ENCODE measurements at regions not wholly inside any gene's neighbourhood (a gene's known extent, or its start where the extent isn't known, plus 50 kb on each side); places are given as distances from the start of the nearest gene placed in this dataset.

GRCh38 chr5:85868070-85868469, 749.7 kb upstream of the COX7C start:
- no peaks in the 10 kb centered on the region for H3K4me1 Mint-ChIP-seq (ENCODE audit: low read depth)
- H3K9me3 Mint-ChIP-seq: peaks cover 8% of the 10 kb centered on the region
- no peak overlapping the region for H3K27ac Mint-ChIP-seq
- H3K36me3 Mint-ChIP-seq (ENCODE audit: low read depth): no peaks in the 10 kb centered on the region
- H3K27me3 Mint-ChIP-seq (ENCODE audit: low read depth): no peaks in the 10 kb centered on the region
- H3K4me3 Mint-ChIP-seq (ENCODE audit: low read depth): no peak overlapping the region
- DNase-seq (ENCODE audit: low spot score): no peak
- intact Hi-C loops (cut with micrococcal nuclease): no loop called here

GRCh38 chr5:85893996-85894395, 723.7 kb upstream of the COX7C start:
- intact Hi-C loops (cut with micrococcal nuclease): no loop called here
- no peak for DNase-seq (ENCODE audit: low spot score)
- peaks cover 4% of the 10 kb centered on the region for H3K9me3 Mint-ChIP-seq
- no peak overlapping the region for H3K27ac Mint-ChIP-seq
- no peak overlapping the region for H3K4me3 Mint-ChIP-seq (ENCODE audit: low read depth)
- H3K4me1 Mint-ChIP-seq (ENCODE audit: low read depth): no peaks in the 10 kb centered on the region
- H3K36me3 Mint-ChIP-seq (ENCODE audit: low read depth): no peaks in the 10 kb centered on the region
- no peaks in the 10 kb centered on the region for H3K27me3 Mint-ChIP-seq (ENCODE audit: low read depth)

GRCh38 chr5:85896514-85896913, 721.2 kb upstream of the COX7C start:
- Mint-ChIP-seq H3K27ac (no peak overlapping the region), H3K4me1 (ENCODE audit: low read depth) (no peaks in the 10 kb centered on the region), H3K36me3 (ENCODE audit: low read depth) (no peaks in the 10 kb centered on the region), H3K9me3 (no peaks in the 10 kb centered on the region), H3K27me3 (ENCODE audit: low read depth) (no peaks in the 10 kb centered on the region), H3K4me3 (ENCODE audit: low read depth) (no peak overlapping the region)
- DNase-seq (ENCODE audit: low spot score): no peak
- intact Hi-C loops (cut with micrococcal nuclease): no loop called here

- intact Hi-C loops (cut with micrococcal nuclease): no loop called here
- Mint-ChIP-seq H3K27me3 (ENCODE audit: low read depth) (no peaks in the 10 kb centered on the region), H3K36me3 (ENCODE audit: low read depth) (no peaks in the 10 kb centered on the region), H3K9me3 (no peaks in the 10 kb centered on the region), H3K27ac (no peak overlapping the region), H3K4me1 (ENCODE audit: low read depth) (no peaks in the 10 kb centered on the region), H3K4me3 (ENCODE audit: low read depth) (no peak overlapping the region)
- DNase-seq (ENCODE audit: low spot score): no peak
Observed at GRCh38 chr5:85906460-85906859, 711.3 kb upstream of the COX7C start.

- no peak for DNase-seq (ENCODE audit: low spot score)
- Mint-ChIP-seq H3K9me3 (no peaks in the 10 kb centered on the region), H3K4me3 (ENCODE audit: low read depth) (no peak overlapping the region), H3K27ac (no peak overlapping the region), H3K36me3 (ENCODE audit: low read depth) (no peaks in the 10 kb centered on the region), H3K4me1 (ENCODE audit: low read depth) (no peaks in the 10 kb centered on the region), H3K27me3 (ENCODE audit: low read depth) (no peaks in the 10 kb centered on the region)
- intact Hi-C loops (cut with micrococcal nuclease): no loop called here
Observed at GRCh38 chr5:85910335-85910734, 707.4 kb upstream of the COX7C start.

GRCh38 chr5:85920984-85921383, 696.8 kb upstream of the COX7C start:
- Mint-ChIP-seq H3K36me3 (ENCODE audit: low read depth) (no peaks in the 10 kb centered on the region), H3K27me3 (ENCODE audit: low read depth) (no peaks in the 10 kb centered on the region), H3K27ac (no peak overlapping the region), H3K4me1 (ENCODE audit: low read depth) (no peaks in the 10 kb centered on the region), H3K9me3 (peaks cover 18% of the 10 kb centered on the region), H3K4me3 (ENCODE audit: low read depth) (no peak overlapping the region)
- intact Hi-C loops (cut with micrococcal nuclease): no loop called here
- DNase-seq (ENCODE audit: low spot score): no peak

GRCh38 chr5:85921590-85921989, 696.2 kb upstream of the COX7C start:
- no peak for DNase-seq (ENCODE audit: low spot score)
- Mint-ChIP-seq H3K36me3 (ENCODE audit: low read depth) (no peaks in the 10 kb centered on the region), H3K27me3 (ENCODE audit: low read depth) (no peaks in the 10 kb centered on the region), H3K9me3 (peaks cover 18% of the 10 kb centered on the region), H3K4me1 (ENCODE audit: low read depth) (no peaks in the 10 kb centered on the region), H3K27ac (no peak overlapping the region), H3K4me3 (ENCODE audit: low read depth) (no peak overlapping the region)
- intact Hi-C loops (cut with micrococcal nuclease): no loop called here

GRCh38 chr5:85927632-85928031, 690.1 kb upstream of the COX7C start:
- peaks cover 22% of the 10 kb centered on the region for H3K9me3 Mint-ChIP-seq
- no peaks in the 10 kb centered on the region for H3K36me3 Mint-ChIP-seq (ENCODE audit: low read depth)
- no peaks in the 10 kb centered on the region for H3K27me3 Mint-ChIP-seq (ENCODE audit: low read depth)
- no peak for DNase-seq (ENCODE audit: low spot score)
- no peaks in the 10 kb centered on the region for H3K4me1 Mint-ChIP-seq (ENCODE audit: low read depth)
- no peak overlapping the region for H3K4me3 Mint-ChIP-seq (ENCODE audit: low read depth)
- intact Hi-C loops (cut with micrococcal nuclease): no loop called here
- H3K27ac Mint-ChIP-seq: no peak overlapping the region

- Mint-ChIP-seq H3K27me3 (ENCODE audit: low read depth) (no peaks in the 10 kb centered on the region), H3K27ac (no peak overlapping the region), H3K4me3 (ENCODE audit: low read depth) (no peak overlapping the region), H3K4me1 (ENCODE audit: low read depth) (no peaks in the 10 kb centered on the region), H3K36me3 (ENCODE audit: low read depth) (no peaks in the 10 kb centered on the region), H3K9me3 (peaks cover 16% of the 10 kb centered on the region)
- intact Hi-C loops (cut with micrococcal nuclease): no loop called here
- DNase-seq (ENCODE audit: low spot score): no peak
Observed at GRCh38 chr5:85929713-85930112, 688.0 kb upstream of the COX7C start.

GRCh38 chr5:85931220-85931619, 686.5 kb upstream of the COX7C start:
- no peak overlapping the region for H3K4me3 Mint-ChIP-seq (ENCODE audit: low read depth)
- intact Hi-C loops (cut with micrococcal nuclease): no loop called here
- H3K36me3 Mint-ChIP-seq (ENCODE audit: low read depth): no peaks in the 10 kb centered on the region
- H3K9me3 Mint-ChIP-seq: peaks cover 15% of the 10 kb centered on the region
- no peaks in the 10 kb centered on the region for H3K4me1 Mint-ChIP-seq (ENCODE audit: low read depth)
- no peak for DNase-seq (ENCODE audit: low spot score)
- H3K27ac Mint-ChIP-seq: no peak overlapping the region
- H3K27me3 Mint-ChIP-seq (ENCODE audit: low read depth): no peaks in the 10 kb centered on the region

- H3K27ac Mint-ChIP-seq: no peak overlapping the region
Observed at GRCh38 chr5:85938201-85938600, 679.5 kb upstream of the COX7C start.

GRCh38 chr5:85951707-85952210, 666.0 kb upstream of the COX7C start:
- H3K36me3 Mint-ChIP-seq (ENCODE audit: low read depth): no peaks in the 10 kb centered on the region
- no peak overlapping the region for H3K27ac Mint-ChIP-seq
- no peaks in the 10 kb centered on the region for H3K4me1 Mint-ChIP-seq (ENCODE audit: low read depth)
- H3K4me3 Mint-ChIP-seq (ENCODE audit: low read depth): no peak overlapping the region
- DNase-seq (ENCODE audit: low spot score): no peak
- peaks cover 6% of the 10 kb centered on the region for H3K9me3 Mint-ChIP-seq
- H3K27me3 Mint-ChIP-seq (ENCODE audit: low read depth): no peaks in the 10 kb centered on the region
- intact Hi-C loops (cut with micrococcal nuclease): no loop called here

More at GRCh38 chr5:85938201-85938600, 679.5 kb upstream of the COX7C start:
- peaks cover 25% of the 10 kb centered on the region for H3K9me3 Mint-ChIP-seq
- DNase-seq (ENCODE audit: low spot score): no peak
- no peaks in the 10 kb centered on the region for H3K27me3 Mint-ChIP-seq (ENCODE audit: low read depth)
- no peak overlapping the region for H3K4me3 Mint-ChIP-seq (ENCODE audit: low read depth)
- intact Hi-C loops (cut with micrococcal nuclease): no loop called here
- no peaks in the 10 kb centered on the region for H3K36me3 Mint-ChIP-seq (ENCODE audit: low read depth)
- H3K4me1 Mint-ChIP-seq (ENCODE audit: low read depth): no peaks in the 10 kb centered on the region

- H3K27me3 Mint-ChIP-seq (ENCODE audit: low read depth): no peaks in the 10 kb centered on the region
- H3K36me3 Mint-ChIP-seq (ENCODE audit: low read depth): no peaks in the 10 kb centered on the region
- no peak for DNase-seq (ENCODE audit: low spot score)
- no peaks in the 10 kb centered on the region for H3K4me1 Mint-ChIP-seq (ENCODE audit: low read depth)
- peaks cover 6% of the 10 kb centered on the region for H3K9me3 Mint-ChIP-seq
- no peak overlapping the region for H3K4me3 Mint-ChIP-seq (ENCODE audit: low read depth)
- intact Hi-C loops (cut with micrococcal nuclease): no loop called here
- no peak overlapping the region for H3K27ac Mint-ChIP-seq
Observed at GRCh38 chr5:85952680-85953079, 665.1 kb upstream of the COX7C start.

- no peak overlapping the region for H3K4me3 Mint-ChIP-seq (ENCODE audit: low read depth)
- intact Hi-C loops (cut with micrococcal nuclease): no loop called here
- no peak for DNase-seq (ENCODE audit: low spot score)
- no peaks in the 10 kb centered on the region for H3K4me1 Mint-ChIP-seq (ENCODE audit: low read depth)
- H3K36me3 Mint-ChIP-seq (ENCODE audit: low read depth): no peaks in the 10 kb centered on the region
- peaks cover 4% of the 10 kb centered on the region for H3K9me3 Mint-ChIP-seq
- no peak overlapping the region for H3K27ac Mint-ChIP-seq
- no peaks in the 10 kb centered on the region for H3K27me3 Mint-ChIP-seq (ENCODE audit: low read depth)
Observed at GRCh38 chr5:85967681-85968080, 650.1 kb upstream of the COX7C start.

Data from activated T-helper 2 cell treated with anti-CD3 and anti-CD28 coated beads, Interferon-gamma antibody, Interleukin-2, Interleukin-4, amounts not matched to agents 10 μg/mL and 5 μg/mL and 100 μg/mL, durations not matched to agents 14 hours and 24 hours and 36 hours (primary cell).